ENCODE measurements at regions not wholly inside any gene's neighbourhood (a gene's known extent, or its start where the extent isn't known, plus 50 kb on each side); places are given as distances from the start of the nearest gene placed in this dataset.
"Not testable (repeated sequence)": the region's sequence is repeated elsewhere in the genome, so short reads cannot be mapped to it uniquely, and the experiment has no call there.

- no peak overlapping the region for H3K27ac ChIP-seq (ENCODE audit: low read depth, low read length)
- H3K9me3 ChIP-seq (ENCODE audit: insufficient read depth, low read depth, low read length), result no peaks in the 10 kb centered on the region
- FAIRE-seq, result no peak
- H3K4me1 ChIP-seq (ENCODE audit: insufficient read depth, low read length), result peaks cover 9% of the 10 kb centered on the region
- no peaks in the 10 kb centered on the region for H4K20me1 ChIP-seq (ENCODE audit: insufficient read depth, low read length)
- TF ChIP-seq CTCF (IDR thresholded peaks at IDR 0.05; ENCODE audit: insufficient read depth, low read depth, low read length), result no peak
- TF ChIP-seq EZH2 (IDR thresholded peaks at IDR 0.05; ENCODE audit: insufficient read depth, low read length), result no peak
- H3K4me2 ChIP-seq (ENCODE audit: low read length), result no peak overlapping the region
- no peak overlapping the region for H3K27ac Mint-ChIP-seq (ENCODE audit: unreplicated experiment)
- peaks cover 10% of the 10 kb centered on the region for H3K9me3 Mint-ChIP-seq (ENCODE audit: unreplicated experiment)
- peaks cover 11% of the 10 kb centered on the region for H3K4me1 Mint-ChIP-seq (ENCODE audit: low read depth, unreplicated experiment)
- DNase-seq (ENCODE audit: low read depth), result no peak
- no peak overlapping the region for H3K4me3 Mint-ChIP-seq (ENCODE audit: unreplicated experiment)
- no peaks in the 10 kb centered on the region for H3K27me3 ChIP-seq (ENCODE audit: insufficient read depth, low read length)
- H3K27me3 Mint-ChIP-seq (ENCODE audit: low read depth, unreplicated experiment), result peaks cover 9% of the 10 kb centered on the region
- H3K79me2 ChIP-seq (ENCODE audit: insufficient read depth, low read length), result no peaks in the 10 kb centered on the region
- H3K9ac ChIP-seq (ENCODE audit: low read length), result no peak overlapping the region
- H2AFZ ChIP-seq (ENCODE audit: low read depth, low read length), result no peak overlapping the region
- H3K36me3 Mint-ChIP-seq (ENCODE audit: low read depth, unreplicated experiment), result peaks cover 2% of the 10 kb centered on the region
- H3K4me3 ChIP-seq (ENCODE audit: insufficient read depth, low read depth, low read length), result no peak overlapping the region
- no peaks in the 10 kb centered on the region for H3K36me3 ChIP-seq (ENCODE audit: insufficient read depth, low read length)
Observed at GRCh38 chr9:78441822-78442431, 145.0 kb downstream of the PSAT1 start.

GRCh38 chr9:78442577-78442976 lies 145.7 kb downstream of the PSAT1 start:
- not testable (repeated sequence) for H3K27ac ChIP-seq (ENCODE audit: low read depth, low read length); DNase-seq (ENCODE audit: low read depth); H4K20me1 ChIP-seq (ENCODE audit: insufficient read depth, low read length); H3K36me3 Mint-ChIP-seq (ENCODE audit: low read depth, unreplicated experiment); FAIRE-seq; H3K4me3 ChIP-seq (ENCODE audit: insufficient read depth, low read depth, low read length); H3K9me3 Mint-ChIP-seq (ENCODE audit: unreplicated experiment); H3K9ac ChIP-seq (ENCODE audit: low read length); H3K27me3 ChIP-seq (ENCODE audit: insufficient read depth, low read length); H3K4me1 ChIP-seq (ENCODE audit: insufficient read depth, low read length); H3K9me3 ChIP-seq (ENCODE audit: insufficient read depth, low read depth, low read length); H3K4me3 Mint-ChIP-seq (ENCODE audit: unreplicated experiment); H3K27ac Mint-ChIP-seq (ENCODE audit: unreplicated experiment); H3K27me3 Mint-ChIP-seq (ENCODE audit: low read depth, unreplicated experiment); H3K36me3 ChIP-seq (ENCODE audit: insufficient read depth, low read length); H2AFZ ChIP-seq (ENCODE audit: low read depth, low read length); H3K4me2 ChIP-seq (ENCODE audit: low read length); H3K79me2 ChIP-seq (ENCODE audit: insufficient read depth, low read length)
- H3K4me1 Mint-ChIP-seq (ENCODE audit: low read depth, unreplicated experiment), result peaks cover 11% of the 10 kb centered on the region

- DNase-seq (ENCODE audit: low read depth), result no peak
- Histone ChIP-seq H3K36me3 (ENCODE audit: insufficient read depth, low read length) (no peaks in the 10 kb centered on the region), H3K4me3 (ENCODE audit: insufficient read depth, low read depth, low read length) (no peak overlapping the region), H3K27ac (ENCODE audit: low read depth, low read length) (no peak overlapping the region), H2AFZ (ENCODE audit: low read depth, low read length) (no peak overlapping the region), H3K9ac (ENCODE audit: low read length) (no peak overlapping the region), H3K27me3 (ENCODE audit: insufficient read depth, low read length) (no peaks in the 10 kb centered on the region), H3K9me3 (ENCODE audit: insufficient read depth, low read depth, low read length) (no peaks in the 10 kb centered on the region), H3K4me2 (ENCODE audit: low read length) (no peak overlapping the region), H4K20me1 (ENCODE audit: insufficient read depth, low read length) (no peaks in the 10 kb centered on the region), H3K79me2 (ENCODE audit: insufficient read depth, low read length) (no peaks in the 10 kb centered on the region), H3K4me1 (ENCODE audit: insufficient read depth, low read length) (peaks cover 4% of the 10 kb centered on the region)
- H3K27me3 Mint-ChIP-seq (ENCODE audit: low read depth, unreplicated experiment), result peaks cover 5% of the 10 kb centered on the region
- no peak for TF ChIP-seq EZH2 (IDR thresholded peaks at IDR 0.05; ENCODE audit: insufficient read depth, low read length)
- TF ChIP-seq CTCF (IDR thresholded peaks at IDR 0.05; ENCODE audit: insufficient read depth, low read depth, low read length), result no peak
- peaks cover 10% of the 10 kb centered on the region for H3K9me3 Mint-ChIP-seq (ENCODE audit: unreplicated experiment)
- H3K4me1 Mint-ChIP-seq (ENCODE audit: low read depth, unreplicated experiment), result peaks cover 5% of the 10 kb centered on the region
- no peak overlapping the region for H3K27ac Mint-ChIP-seq (ENCODE audit: unreplicated experiment)
- peak; percentile 52 for FAIRE-seq
- H3K36me3 Mint-ChIP-seq (ENCODE audit: low read depth, unreplicated experiment), result peaks cover 4% of the 10 kb centered on the region
- H3K4me3 Mint-ChIP-seq (ENCODE audit: unreplicated experiment), result no peak overlapping the region
Observed at GRCh38 chr9:78443946-78444345, 147.0 kb downstream of the PSAT1 start.

All from astrocyte (in vitro differentiated cells and primary cell).